Right cardiac atrium (tissue), 5 donors: ENCODE measurements at regions not wholly inside any gene's neighbourhood (a gene's known extent, or its start where the extent isn't known, plus 50 kb on each side); places are given as distances from the start of the nearest gene placed in this dataset.

Source experiments
- ATAC-seq, 2 donors: fragments of 200-7000 bp; cut with Tn5 transposase; one replicate each; pipeline versions ENCODE4 v1.8.0 to v1.9.1; 2020; ENCODE audit warnings: moderate library complexity in 2 of 2, mild to moderate bottlenecking in 1 of 2
- DNase-seq, 3 donors: peaks; one replicate each; pipeline ENCODE4 v3.0.0-alpha.2; 2020
- H3K27ac ChIP-seq: one replicate; pipeline ENCODE4 v1.5.1; 2013; ENCODE audit warnings: mild to moderate bottlenecking, low read length, control low read depth, moderate library complexity
- H3K27me3 ChIP-seq: one replicate; pipeline ENCODE4 v1.6.1; 2013; ENCODE audit not compliant: control insufficient read depth, insufficient read depth
- H3K4me1 ChIP-seq: one replicate; pipeline ENCODE4 v1.6.1; 2013; ENCODE audit warnings: low read length; ENCODE audit not compliant: control insufficient read depth, insufficient read depth
- H3K4me3 ChIP-seq: one replicate; pipeline ENCODE4 v1.5.1; 2013; ENCODE audit warnings: low read length, control low read depth
- H3K9me3 ChIP-seq: one replicate; pipeline ENCODE4 v1.6.1; 2013; ENCODE audit warnings: low read length; ENCODE audit not compliant: control insufficient read depth
- WGBS: extraction: QIAGEN DNeasy Blood & Tissue Kit; methylation state at CpG from one replicate; pipeline ENCODE4 v1.1.7; 2013; 5-methylcytosine and 5-hydroxymethylcytosine counted together
- intact Hi-C, 4 donors: fragments of 100-400 bp; cut with DNase I; formaldehyde crosslinking; loops; one replicate each; pipeline versions ENCODE4 v1.11.0 to v1.14.0; 2022 to 2023
- donor health status: healthy with polysubstance abuse.
- donor health status: DM: no; HTN: yes; CAD: no.
- donor health status: DM: no; HTN: no; CAD: no.
- donor health status: DM: no; HTN: yes; CAD: no; lungs with severe emphysema.
- donor health status: DM: yes; HTN: yes; CAD: no.

- intact Hi-C loops: no loop called here
- Histone ChIP-seq H3K27ac (no peak overlapping the region), H3K27me3 (no peaks in the 10 kb centered on the region), H3K9me3 (no peaks in the 10 kb centered on the region), H3K4me1 (no peaks in the 10 kb centered on the region), H3K4me3 (no peak overlapping the region)
- ATAC-seq: no peak
- 62% methylated on average over 1 of the region's 1 CpG for WGBS
- DNase-seq: no peak
Observed at GRCh38 chr3:155029941-155030340, 50.2 kb upstream of the MME start.

GRCh38 chr3:155026999-155027591 is 53.0 kb upstream of the MME start:
- Histone ChIP-seq H3K27me3 (no peaks in the 10 kb centered on the region), H3K4me1 (no peaks in the 10 kb centered on the region), H3K27ac (no peak overlapping the region), H3K4me3 (no peak overlapping the region), H3K9me3 (no peaks in the 10 kb centered on the region)
- ATAC-seq (peak; percentile 31 to 42), DNase-seq (no peak)
- intact Hi-C loops: no loop called here
- 39% methylated on average over 2 of the region's 2 CpGs for WGBS

GRCh38 chr3:155024006-155024638 is 56.0 kb upstream of the MME start:
- WGBS: 58% methylated on average over 2 of the region's 2 CpGs
- DNase-seq: no peak
- Histone ChIP-seq H3K4me1 (no peaks in the 10 kb centered on the region), H3K27ac (no peak overlapping the region), H3K4me3 (no peak overlapping the region), H3K9me3 (no peaks in the 10 kb centered on the region), H3K27me3 (no peaks in the 10 kb centered on the region)
- no peak for ATAC-seq
- intact Hi-C loops: no loop called here

GRCh38 chr3:155022896-155023295 is 57.2 kb upstream of the MME start:
- Histone ChIP-seq H3K27ac (no peak overlapping the region), H3K27me3 (no peaks in the 10 kb centered on the region), H3K4me1 (no peaks in the 10 kb centered on the region), H3K9me3 (no peaks in the 10 kb centered on the region), H3K4me3 (no peak overlapping the region)
- DNase-seq (no peak), ATAC-seq (no peak)
- intact Hi-C loops: no loop called here

GRCh38 chr3:155019575-155019974 is 60.5 kb upstream of the MME start:
- H3K4me3 ChIP-seq: no peak overlapping the region
- no peaks in the 10 kb centered on the region for H3K4me1 ChIP-seq
- WGBS: 94% methylated on average over 1 of the region's 1 CpG
- ATAC-seq: no peak
- H3K27ac ChIP-seq: no peak overlapping the region
- no peak for DNase-seq
- intact Hi-C loops: no loop called here
- H3K27me3 ChIP-seq: no peaks in the 10 kb centered on the region
- no peaks in the 10 kb centered on the region for H3K9me3 ChIP-seq

GRCh38 chr3:155018621-155019330 is 61.3 kb upstream of the MME start:
- ATAC-seq: no peak
- 73% methylated on average over 5 of the region's 5 CpGs for WGBS
- Histone ChIP-seq H3K9me3 (no peaks in the 10 kb centered on the region), H3K4me3 (no peak overlapping the region), H3K4me1 (no peaks in the 10 kb centered on the region), H3K27ac (no peak overlapping the region), H3K27me3 (no peaks in the 10 kb centered on the region)
- no peak for DNase-seq
- intact Hi-C loops: no loop called here

GRCh38 chr3:155015776-155016436 is 64.2 kb upstream of the MME start:
- intact Hi-C loops: no loop called here
- DNase-seq (no peak), ATAC-seq (no peak)
- H3K4me3 ChIP-seq: no peak overlapping the region
- no peaks in the 10 kb centered on the region for H3K9me3 ChIP-seq
- no peaks in the 10 kb centered on the region for H3K4me1 ChIP-seq
- 77% methylated on average over 2 of the region's 2 CpGs for WGBS
- H3K27ac ChIP-seq: no peak overlapping the region
- no peaks in the 10 kb centered on the region for H3K27me3 ChIP-seq

GRCh38 chr3:155014953-155015352 is 65.2 kb upstream of the MME start:
- ATAC-seq (no peak), DNase-seq (no peak)
- Histone ChIP-seq H3K27me3 (no peaks in the 10 kb centered on the region), H3K27ac (no peak overlapping the region), H3K4me1 (no peaks in the 10 kb centered on the region), H3K9me3 (no peaks in the 10 kb centered on the region), H3K4me3 (no peak overlapping the region)
- 71% methylated on average over 2 of the region's 2 CpGs for WGBS
- intact Hi-C loops: no loop called here

- Histone ChIP-seq H3K4me3 (no peak overlapping the region), H3K4me1 (no peaks in the 10 kb centered on the region), H3K27ac (no peak overlapping the region), H3K27me3 (no peaks in the 10 kb centered on the region), H3K9me3 (no peaks in the 10 kb centered on the region)
- DNase-seq (no peak), ATAC-seq (no peak)
- 76% methylated on average over 2 of the region's 2 CpGs for WGBS
- intact Hi-C loops: no loop called here
Observed at GRCh38 chr3:155013427-155013826, 66.7 kb upstream of the MME start.

GRCh38 chr3:155012584-155012983 is 67.5 kb upstream of the MME start:
- intact Hi-C loops: no loop called here
- Histone ChIP-seq H3K27ac (no peak overlapping the region), H3K27me3 (no peaks in the 10 kb centered on the region), H3K4me1 (no peaks in the 10 kb centered on the region), H3K4me3 (no peak overlapping the region), H3K9me3 (no peaks in the 10 kb centered on the region)
- DNase-seq (no peak), ATAC-seq (no peak)
- 90% methylated on average over 4 of the region's 4 CpGs for WGBS

- H3K27ac ChIP-seq: no peak overlapping the region
- 50% methylated on average over 3 of the region's 3 CpGs for WGBS
- no peaks in the 10 kb centered on the region for H3K9me3 ChIP-seq
- no peak overlapping the region for H3K4me3 ChIP-seq
- no peak for ATAC-seq
- no peaks in the 10 kb centered on the region for H3K27me3 ChIP-seq
- no peaks in the 10 kb centered on the region for H3K4me1 ChIP-seq
- no peak for DNase-seq
- intact Hi-C loops: no loop called here
Observed at GRCh38 chr3:155010416-155010815, 69.7 kb upstream of the MME start.
